ENCODE measurements at regions not wholly inside any gene's neighbourhood (a gene's known extent, or its start where the extent isn't known, plus 50 kb on each side); places are given as distances from the start of the nearest gene placed in this dataset.
"Not testable (repeated sequence)": the region's sequence is repeated elsewhere in the genome, so short reads cannot be mapped to it uniquely, and the experiment has no call there.

DNA sequence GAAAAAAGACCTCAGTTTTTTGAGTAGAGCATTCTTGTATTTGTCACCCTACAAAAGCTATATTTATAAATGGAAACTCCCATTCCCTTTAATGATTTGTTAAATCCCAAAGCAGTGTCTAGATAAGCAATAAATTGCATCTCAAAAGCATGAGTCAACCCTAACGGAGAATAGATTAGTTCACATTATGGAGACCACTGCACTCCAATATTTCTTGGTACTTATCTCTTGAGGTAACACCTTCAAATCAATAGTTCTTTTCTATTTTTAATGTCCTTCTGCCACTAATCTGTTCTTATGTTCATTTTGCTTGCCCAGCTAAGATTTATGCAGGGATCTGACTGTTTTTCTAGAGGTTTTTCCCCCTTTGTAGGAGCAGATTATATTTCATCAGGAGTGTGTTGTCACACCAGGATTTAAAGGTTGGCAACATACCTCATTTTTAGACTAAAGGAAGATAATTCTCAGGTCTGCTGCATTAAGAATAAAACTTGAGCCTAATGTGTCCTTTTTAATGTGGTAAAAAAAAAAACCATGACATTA, 91.4 kb upstream of the ADGRG2 start:
- DNase-seq (ENCODE audit: low read depth): no peak
- TF ChIP-seq, protein P1, sequence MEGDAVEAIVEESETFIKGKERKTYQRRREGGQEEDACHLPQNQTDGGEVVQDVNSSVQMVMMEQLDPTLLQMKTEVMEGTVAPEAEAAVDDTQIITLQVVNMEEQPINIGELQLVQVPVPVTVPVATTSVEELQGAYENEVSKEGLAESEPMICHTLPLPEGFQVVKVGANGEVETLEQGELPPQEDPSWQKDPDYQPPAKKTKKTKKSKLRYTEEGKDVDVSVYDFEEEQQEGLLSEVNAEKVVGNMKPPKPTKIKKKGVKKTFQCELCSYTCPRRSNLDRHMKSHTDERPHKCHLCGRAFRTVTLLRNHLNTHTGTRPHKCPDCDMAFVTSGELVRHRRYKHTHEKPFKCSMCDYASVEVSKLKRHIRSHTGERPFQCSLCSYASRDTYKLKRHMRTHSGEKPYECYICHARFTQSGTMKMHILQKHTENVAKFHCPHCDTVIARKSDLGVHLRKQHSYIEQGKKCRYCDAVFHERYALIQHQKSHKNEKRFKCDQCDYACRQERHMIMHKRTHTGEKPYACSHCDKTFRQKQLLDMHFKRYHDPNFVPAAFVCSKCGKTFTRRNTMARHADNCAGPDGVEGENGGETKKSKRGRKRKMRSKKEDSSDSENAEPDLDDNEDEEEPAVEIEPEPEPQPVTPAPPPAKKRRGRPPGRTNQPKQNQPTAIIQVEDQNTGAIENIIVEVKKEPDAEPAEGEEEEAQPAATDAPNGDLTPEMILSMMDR (IDR thresholded peaks at IDR 0.05; ENCODE audit: low read depth, low read length, missing control alignments): no peak
- no peak overlapping the region for H3K4me3 ChIP-seq (ENCODE audit: low read depth, low read length)

DNA sequence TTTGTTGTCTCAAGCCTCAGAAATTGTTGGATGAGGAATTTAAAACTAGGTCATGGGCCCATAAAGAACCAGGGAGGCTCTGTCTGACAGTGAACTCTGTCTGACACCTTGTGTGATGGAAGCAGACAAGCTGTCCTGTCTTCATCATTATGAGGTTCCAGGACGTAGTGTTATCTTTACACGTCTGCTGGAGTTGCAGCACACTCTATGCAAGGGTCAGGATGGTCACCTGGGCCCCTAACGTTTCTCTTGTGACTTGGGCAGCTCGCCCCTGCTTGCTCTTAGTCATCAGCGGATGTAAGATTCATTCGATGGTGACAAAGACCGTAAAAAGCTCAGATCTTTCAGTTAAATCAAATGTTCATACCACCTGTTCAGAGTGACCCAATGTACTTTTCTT, 92.0 kb upstream of the ADGRG2 start:
- H3K4me3 ChIP-seq (ENCODE audit: low read depth, low read length): no peak overlapping the region
- DNase-seq (ENCODE audit: low read depth): no peak
- TF ChIP-seq, protein P1 (IDR thresholded peaks at IDR 0.05; ENCODE audit: low read depth, low read length, missing control alignments): no peak

DNA sequence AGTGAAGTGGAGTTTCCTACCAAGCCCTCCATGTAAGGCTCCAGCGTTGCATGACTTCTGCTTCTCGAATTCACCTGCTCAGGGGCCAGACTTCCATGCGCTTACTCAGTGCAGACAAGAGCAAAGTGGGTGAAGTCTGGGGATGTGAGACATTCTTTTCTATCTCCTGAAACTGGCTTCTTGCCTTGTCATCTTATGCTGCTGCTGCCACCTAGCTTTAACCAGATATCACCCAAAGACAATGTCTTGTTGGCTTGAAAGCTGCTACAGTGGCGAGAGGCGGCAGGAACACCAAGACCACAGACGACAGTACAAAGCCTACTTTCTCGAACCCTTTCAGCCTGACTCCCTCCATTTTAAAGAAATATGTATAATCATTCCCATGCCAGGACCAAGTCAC, 103.6 kb upstream of the ADGRG2 start:
- DNase-seq (ENCODE audit: low read depth): no peak
- TF ChIP-seq, protein P1 (IDR thresholded peaks at IDR 0.05; ENCODE audit: low read depth, low read length, missing control alignments): peak; percentile 26

DNA sequence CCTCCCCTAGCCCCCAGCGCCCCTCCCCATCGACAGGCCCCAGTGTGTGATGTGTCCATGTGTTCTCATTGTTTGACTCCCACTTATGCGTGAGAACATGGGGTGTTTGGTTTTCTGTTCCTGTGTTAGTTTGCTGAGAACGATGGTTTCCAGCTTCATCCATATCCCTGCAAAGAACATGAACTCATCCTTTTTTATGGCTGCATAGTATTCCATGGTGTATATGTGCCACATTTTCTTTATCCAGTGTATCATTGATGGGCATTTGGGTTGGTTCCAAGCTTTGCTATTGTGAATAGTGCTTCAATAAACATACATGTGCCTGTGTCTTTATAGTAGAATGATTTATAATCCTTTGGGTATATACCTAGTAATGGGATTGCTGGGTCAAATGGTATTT, 107.6 kb upstream of the ADGRG2 start:
- not testable (repeated sequence) for H3K4me3 ChIP-seq (ENCODE audit: low read depth, low read length)

More for the DNA sequence above, 103.6 kb upstream of the ADGRG2 start:
- no peak overlapping the region for H3K4me3 ChIP-seq (ENCODE audit: low read depth, low read length)

DNA sequence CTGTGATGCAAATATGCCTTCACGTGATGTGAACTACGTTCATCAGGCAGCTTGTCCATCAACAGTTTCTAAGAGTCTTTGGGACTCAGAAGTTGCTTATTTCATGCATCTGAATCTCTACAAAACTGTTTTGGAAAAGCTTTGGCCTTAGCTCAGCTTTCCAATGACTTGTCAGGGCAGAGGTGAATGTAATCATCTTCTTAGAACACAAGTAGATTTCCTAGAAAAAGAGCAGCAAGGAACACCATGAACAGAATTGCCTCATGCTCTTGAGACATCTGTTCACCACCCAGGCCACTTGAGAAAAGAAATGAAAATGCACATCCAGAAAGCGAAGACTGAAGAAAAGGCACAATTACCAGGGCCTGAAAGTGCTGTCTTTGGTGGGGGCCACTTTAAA, 105.8 kb upstream of the PDHA1 start:
- H3K4me3 ChIP-seq (ENCODE audit: low read depth, low read length): no peak overlapping the region
- TF ChIP-seq, protein P1 (IDR thresholded peaks at IDR 0.05; ENCODE audit: low read depth, low read length, missing control alignments): no peak
- DNase-seq (ENCODE audit: low read depth): no peak

More for the DNA sequence above, 107.6 kb upstream of the ADGRG2 start:
- DNase-seq (ENCODE audit: low read depth): not testable (repeated sequence)

DNA sequence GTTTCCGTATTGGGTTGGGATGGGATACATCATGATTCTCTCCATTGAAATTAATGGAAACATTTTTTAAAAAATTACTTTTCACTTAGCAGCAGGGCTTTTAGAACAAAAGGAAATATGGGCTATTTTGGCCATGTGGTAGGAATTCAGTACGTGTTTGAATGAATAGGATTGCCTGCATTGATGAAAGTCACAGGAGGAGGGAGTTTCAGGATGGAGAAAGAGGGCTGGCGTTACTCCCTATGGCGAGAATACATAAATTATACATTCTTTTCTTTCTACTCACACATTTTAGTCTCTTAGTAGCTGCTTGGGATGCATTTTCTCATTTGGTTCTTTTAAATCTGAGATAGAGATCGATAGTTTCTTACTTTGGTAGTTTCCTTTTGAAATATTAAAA, 100.3 kb upstream of the PDHA1 start:
- TF ChIP-seq, protein P1 (IDR thresholded peaks at IDR 0.05; ENCODE audit: low read depth, low read length, missing control alignments): no peak
- DNase-seq (ENCODE audit: low read depth): no peak
- no peak overlapping the region for H3K4me3 ChIP-seq (ENCODE audit: low read depth, low read length)

DNA sequence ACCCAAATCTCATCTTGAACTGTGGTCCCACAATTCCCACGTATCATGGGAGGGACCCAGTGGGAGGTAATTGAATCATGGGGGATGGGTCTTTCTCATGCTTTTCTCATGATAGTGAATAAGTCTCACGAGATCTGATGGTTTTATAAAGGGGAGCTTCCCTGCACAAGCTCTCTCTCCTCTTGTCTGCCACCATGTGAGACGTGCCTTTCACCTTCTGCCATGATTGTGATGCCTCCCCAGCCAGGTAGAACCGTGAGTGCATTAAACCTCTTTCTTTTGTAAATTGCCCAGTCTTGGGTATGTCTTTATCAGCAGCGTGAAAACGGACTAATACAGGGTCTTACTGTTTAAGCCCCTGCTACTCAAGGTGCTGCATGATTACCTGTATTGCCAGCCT, 98.8 kb upstream of the PDHA1 start:
- DNase-seq (ENCODE audit: low read depth); H3K4me3 ChIP-seq (ENCODE audit: low read depth, low read length): not testable (repeated sequence)

DNA sequence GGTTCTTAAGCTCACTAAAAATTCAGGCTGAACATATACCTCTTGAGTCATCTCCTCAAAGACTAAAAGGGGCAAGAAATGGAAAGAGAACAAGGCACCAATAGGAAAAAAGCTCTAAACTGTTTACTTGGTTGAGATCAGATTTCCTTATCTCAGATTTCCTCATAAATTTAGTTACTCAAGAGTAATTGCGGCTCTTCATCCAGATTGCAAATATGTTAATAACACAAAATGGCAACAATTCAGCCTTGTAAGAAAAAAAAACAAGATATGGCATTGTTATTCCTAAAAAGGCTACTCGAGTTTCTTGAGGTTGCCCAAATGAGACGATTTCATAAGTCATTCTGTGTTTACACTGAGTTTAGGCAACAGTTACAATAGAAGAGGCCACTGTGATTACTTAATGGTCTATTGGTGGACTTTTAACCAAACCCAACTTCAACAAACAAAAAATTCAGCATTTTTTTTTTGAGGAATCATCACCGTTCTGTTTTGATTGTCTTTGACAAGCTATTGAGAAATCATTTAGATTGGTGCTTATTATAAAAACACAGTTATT, 97.9 kb upstream of the PDHA1 start:
- H3K4me3 ChIP-seq (ENCODE audit: low read depth, low read length): no peak overlapping the region
- TF ChIP-seq, protein P1 (IDR thresholded peaks at IDR 0.05; ENCODE audit: low read depth, low read length, missing control alignments): no peak
- DNase-seq (ENCODE audit: low read depth): no peak

Measured in GM12864 (cell line).